T follicular helper cell (primary cell): ENCODE measurements at regions not wholly inside any gene's neighbourhood (a gene's known extent, or its start where the extent isn't known, plus 50 kb on each side); places are given as distances from the start of the nearest gene placed in this dataset.

Source experiments
- DNase-seq: peaks from one replicate; pipeline ENCODE4 v3.0.0-alpha.2; 2020; ENCODE audit warnings: low read depth

- no peak for DNase-seq
These were observed 100.2 kb downstream of the CYRIA start for GRCh38 chr2:16565481-16565880.

- no peak for DNase-seq
These were observed 104.0 kb downstream of the CYRIA start for GRCh38 chr2:16561676-16562075.

GRCh38 chr2:16561251-16561650 is 104.4 kb downstream of the CYRIA start:
- DNase-seq, result no peak

GRCh38 chr2:16559278-16560067 is 106.2 kb downstream of the CYRIA start:
- DNase-seq, result no peak

GRCh38 chr2:16554060-16554583 is 111.5 kb downstream of the CYRIA start:
- no peak for DNase-seq

- DNase-seq, result peak; percentile 1
These were observed 112.4 kb downstream of the CYRIA start for GRCh38 chr2:16553226-16553625.

GRCh38 chr2:16552202-16552601 is 113.4 kb downstream of the CYRIA start:
- DNase-seq, result no peak

- DNase-seq, result no peak
These were observed 117.6 kb downstream of the CYRIA start for GRCh38 chr2:16548036-16548435.

- no peak for DNase-seq
These were observed 119.4 kb downstream of the CYRIA start for GRCh38 chr2:16546128-16546754.

- DNase-seq, result no peak
These were observed 126.9 kb downstream of the CYRIA start for GRCh38 chr2:16538707-16539106.

- DNase-seq, result no peak
These were observed 128.3 kb downstream of the CYRIA start for GRCh38 chr2:16537347-16537746.

GRCh38 chr2:16526193-16526592 is 139.4 kb downstream of the CYRIA start:
- DNase-seq, result no peak

GRCh38 chr2:16525265-16525887 is 140.3 kb downstream of the CYRIA start:
- DNase-seq, result no peak

GRCh38 chr2:16523711-16524110 is 141.9 kb downstream of the CYRIA start:
- no peak for DNase-seq

- no peak for DNase-seq
These were observed 143.4 kb downstream of the CYRIA start for GRCh38 chr2:16522031-16522831.

GRCh38 chr2:16520891-16521290 is 144.7 kb downstream of the CYRIA start:
- DNase-seq, result no peak

- no peak for DNase-seq
These were observed 149.9 kb downstream of the CYRIA start for GRCh38 chr2:16515696-16516095.

GRCh38 chr2:16513626-16514025 is 152.0 kb downstream of the CYRIA start:
- no peak for DNase-seq

GRCh38 chr2:16511041-16511440 is 154.6 kb downstream of the CYRIA start:
- DNase-seq, result no peak

GRCh38 chr2:16509042-16509441 is 156.6 kb downstream of the CYRIA start:
- no peak for DNase-seq

GRCh38 chr2:16508490-16508851 is 157.2 kb downstream of the CYRIA start:
- DNase-seq, result no peak
